ENCODE measurements at regions not wholly inside any gene's neighbourhood (a gene's known extent, or its start where the extent isn't known, plus 50 kb on each side); places are given as distances from the start of the nearest gene placed in this dataset.

GRCh38 chr1:208433971-208434370 is 189.8 kb upstream of the PLXNA2 start:
- H3K9me3 ChIP-seq (ENCODE audit: low read depth) = no peaks in the 10 kb centered on the region
- H3K4me2 ChIP-seq (ENCODE audit: unreplicated experiment) = no peak overlapping the region
- H3K4me1 ChIP-seq (ENCODE audit: insufficient read depth) = peaks cover 39% of the 10 kb centered on the region
- in situ Hi-C loops (cut with MboI) = no loop called here
- H3K4me3 ChIP-seq = no peak overlapping the region
- H3K27ac ChIP-seq = no peak overlapping the region
- H3K9me2 ChIP-seq (ENCODE audit: insufficient read depth) = no peaks in the 10 kb centered on the region
- H2AFZ ChIP-seq = no peak overlapping the region
- TF ChIP-seq EZH2phosphoT487 (IDR thresholded peaks at IDR 0.05; ENCODE audit: insufficient read depth, low read depth) (no peak), EZH2 (IDR thresholded peaks at IDR 0.05; ENCODE audit: insufficient read depth, poor library complexity, severe bottlenecking) (no peak)
- H3K27me3 ChIP-seq (replicated peaks; ENCODE audit: insufficient read depth) = no peaks in the 10 kb centered on the region
- H3K36me3 ChIP-seq (ENCODE audit: low read depth) = no peaks in the 10 kb centered on the region
- DNase-seq = no peak
- 72 to 75% methylated on average over 4 of the region's 4 CpGs for WGBS, 2 experiments (ENCODE audit: low coverage in 1 of 2, low lambda C conversion rate in 2 of 2, missing lambda C conversion rate in 2 of 2)
- peaks cover 27% of the 10 kb centered on the region for H3F3A ChIP-seq (ENCODE audit: insufficient read depth)
- no peaks in the 10 kb centered on the region for H3K79me2 ChIP-seq (ENCODE audit: insufficient read depth)
- H4K20me1 ChIP-seq (ENCODE audit: insufficient read depth) = no peaks in the 10 kb centered on the region
- no peak overlapping the region for H3K9ac ChIP-seq

DNA sequence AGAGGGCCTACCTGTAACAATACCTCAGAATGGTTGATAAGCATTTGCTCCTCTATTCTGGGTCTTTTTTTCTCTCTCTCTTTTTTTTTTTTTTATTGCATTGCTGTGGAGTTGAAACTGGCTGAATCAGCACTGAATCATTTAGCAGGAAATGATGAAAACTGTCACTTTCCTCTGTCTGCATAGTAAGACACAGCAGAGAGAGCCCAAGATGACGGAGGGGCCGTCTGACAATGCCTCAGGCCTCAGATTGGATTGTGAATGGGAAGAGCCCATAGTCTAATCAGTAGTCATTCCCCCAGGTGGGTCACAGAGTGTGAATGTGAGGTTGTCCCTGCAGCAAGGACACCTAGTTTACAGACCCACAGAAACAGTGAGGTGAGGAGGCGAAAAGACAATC is 193.2 kb upstream of the PLXNA2 start:
- WGBS, 2 experiments (ENCODE audit: low coverage in 1 of 2, low lambda C conversion rate in 2 of 2, missing lambda C conversion rate in 2 of 2) = 35 to 36% methylated on average over 3 of the region's 3 CpGs
- Histone ChIP-seq H3K27me3 (replicated peaks; ENCODE audit: insufficient read depth) (no peaks in the 10 kb centered on the region), H3F3A (ENCODE audit: insufficient read depth) (peaks cover 12% of the 10 kb centered on the region), H3K79me2 (ENCODE audit: insufficient read depth) (no peaks in the 10 kb centered on the region), H3K27ac (peak overlapping the region; percentile 25; the same call in 1 of the 2 replicates), H3K4me2 (ENCODE audit: unreplicated experiment) (peak overlapping the region; percentile 16), H3K4me3 (no peak overlapping the region), H4K20me1 (ENCODE audit: insufficient read depth) (no peaks in the 10 kb centered on the region), H2AFZ (peak overlapping the region; percentile 59; the same call in 1 of the 2 replicates), H3K9me2 (ENCODE audit: insufficient read depth) (no peaks in the 10 kb centered on the region), H3K9ac (no peak overlapping the region), H3K9me3 (ENCODE audit: low read depth) (no peaks in the 10 kb centered on the region), H3K36me3 (ENCODE audit: low read depth) (no peaks in the 10 kb centered on the region), H3K4me1 (ENCODE audit: insufficient read depth) (peaks cover 25% of the 10 kb centered on the region)
- peak; percentile 76 for DNase-seq
- in situ Hi-C loops (cut with MboI) = no loop called here
- TF ChIP-seq EZH2 (IDR thresholded peaks at IDR 0.05; ENCODE audit: insufficient read depth, poor library complexity, severe bottlenecking) (no peak), EZH2phosphoT487 (IDR thresholded peaks at IDR 0.05; ENCODE audit: insufficient read depth, low read depth) (no peak)

- TF ChIP-seq EZH2phosphoT487 (IDR thresholded peaks at IDR 0.05; ENCODE audit: insufficient read depth, low read depth) = no peak
- in situ Hi-C loops (cut with MboI) = no loop called here
- H3K4me3 ChIP-seq = no peak overlapping the region
- peaks cover 17% of the 10 kb centered on the region; the same call in 1 of the 2 replicates for H3K4me1 ChIP-seq (ENCODE audit: insufficient read depth)
- 0 out of 2 replicates have a peak, but pooled peaks cover 9% of the 10 kb centered on the region for H3F3A ChIP-seq (ENCODE audit: insufficient read depth)
- no peaks in the 10 kb centered on the region for H4K20me1 ChIP-seq (ENCODE audit: insufficient read depth)
- no peaks in the 10 kb centered on the region for H3K9me3 ChIP-seq (ENCODE audit: low read depth)
- DNase-seq = peak; percentile 24
- H3K27me3 ChIP-seq (replicated peaks; ENCODE audit: insufficient read depth) = no peaks in the 10 kb centered on the region
- no peaks in the 10 kb centered on the region for H3K9me2 ChIP-seq (ENCODE audit: insufficient read depth)
- H2AFZ ChIP-seq = no peak overlapping the region
- H3K36me3 ChIP-seq (ENCODE audit: low read depth) = no peaks in the 10 kb centered on the region
- no peak overlapping the region for H3K9ac ChIP-seq
- H3K27ac ChIP-seq = peak overlapping the region; percentile 20
- no peaks in the 10 kb centered on the region for H3K79me2 ChIP-seq (ENCODE audit: insufficient read depth)
- WGBS, 2 experiments (ENCODE audit: low coverage in 1 of 2, low lambda C conversion rate in 2 of 2, missing lambda C conversion rate in 2 of 2) = 50 to 55% methylated on average over 2 of the region's 2 CpGs
- H3K4me2 ChIP-seq (ENCODE audit: unreplicated experiment) = peak overlapping the region; percentile 16
These were observed 194.0 kb upstream of the PLXNA2 start for GRCh38 chr1:208438112-208438699.

DNA sequence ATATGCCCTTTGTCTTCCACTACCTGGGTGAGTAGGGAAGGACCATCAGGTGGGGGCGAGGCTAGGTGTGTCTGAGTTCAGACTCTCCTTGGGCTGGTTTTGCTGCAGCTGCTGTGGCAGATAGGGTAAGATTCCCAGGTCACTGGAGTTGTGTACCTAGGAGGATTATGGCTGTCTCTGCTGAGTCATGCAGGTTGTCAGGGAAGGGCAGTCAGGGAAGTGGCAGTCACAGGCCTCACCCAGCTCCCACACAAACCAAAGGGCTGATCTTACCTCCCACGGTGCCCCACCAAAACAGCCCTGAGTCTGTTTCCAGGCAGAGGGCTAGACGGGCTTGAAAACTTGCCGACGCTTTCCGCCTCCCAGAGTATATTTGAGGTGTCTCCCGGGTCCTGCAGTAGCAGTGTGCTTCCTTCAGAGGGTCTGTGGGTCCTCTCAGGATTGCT is 201.6 kb upstream of the PLXNA2 start:
- Histone ChIP-seq H3K9me3 (ENCODE audit: low read depth) (no peaks in the 10 kb centered on the region), H3K4me1 (ENCODE audit: insufficient read depth) (no peaks in the 10 kb centered on the region), H2AFZ (no peak overlapping the region), H3K9me2 (ENCODE audit: insufficient read depth) (no peaks in the 10 kb centered on the region), H3K27me3 (replicated peaks; ENCODE audit: insufficient read depth) (no peaks in the 10 kb centered on the region; the same call in 1 of the 2 replicates), H3F3A (ENCODE audit: insufficient read depth) (no peaks in the 10 kb centered on the region), H3K4me2 (ENCODE audit: unreplicated experiment) (no peak overlapping the region), H3K4me3 (no peak overlapping the region), H3K79me2 (ENCODE audit: insufficient read depth) (no peaks in the 10 kb centered on the region), H4K20me1 (ENCODE audit: insufficient read depth) (no peaks in the 10 kb centered on the region), H3K9ac (no peak overlapping the region), H3K36me3 (ENCODE audit: low read depth) (no peaks in the 10 kb centered on the region), H3K27ac (no peak overlapping the region)
- WGBS, 2 experiments (ENCODE audit: low coverage in 1 of 2, low lambda C conversion rate in 2 of 2, missing lambda C conversion rate in 2 of 2) = 61 to 73% methylated on average over 7 of the region's 7 CpGs
- in situ Hi-C loops (cut with MboI) = no loop called here
- TF ChIP-seq EZH2phosphoT487 (IDR thresholded peaks at IDR 0.05; ENCODE audit: insufficient read depth, low read depth) = no peak
- no peak for TF ChIP-seq EZH2 (IDR thresholded peaks at IDR 0.05; ENCODE audit: insufficient read depth, poor library complexity, severe bottlenecking)
- DNase-seq = no peak
